Caco-2 (cell line): ENCODE measurements at regions not wholly inside any gene's neighbourhood (a gene's known extent, or its start where the extent isn't known, plus 50 kb on each side); places are given as distances from the start of the nearest gene placed in this dataset.
"Not testable (repeated sequence)": the region's sequence is repeated elsewhere in the genome, so short reads cannot be mapped to it uniquely, and the experiment has no call there.

Experiments
- BruUV-seq: library from RNA; stranded (reverse); fragments of 400-500 nt; replicated peaks from 2 replicates; lab custom pipeline; 2021; lab: Mats Ljungman, UMichigan
- CTCF ChIA-PET: fragments of 300-600 bp; sonication (Branson Sonifier 250); formaldehyde crosslinking; loops from one replicate; lab custom pipeline; 2022; ENCODE audit warnings: antibody characterized with exemption; lab: Charles Lee
- POLR2A ChIA-PET: fragments of 300-600 bp; sonication (Branson Sonifier 250); formaldehyde crosslinking; loops from one replicate; lab custom pipeline; 2022; ENCODE audit warnings: antibody characterized with exemption; lab: Charles Lee
- DNase-seq, 2 experiments: peaks; one replicate each; pipeline versions ENCODE4 v3.0.0 to v3.0.0-alpha.2; 2020 to 2022
- H3K27me3 ChIP-seq: replicated peaks from 2 replicates; pipeline ENCODE4 v1.6.0; 2011; ENCODE audit warnings: low read length; ENCODE audit not compliant: control insufficient read depth, insufficient read depth
- H3K36me3 ChIP-seq: 2 replicates; pipeline ENCODE4 v1.5.1; 2011; ENCODE audit warnings: low read length; ENCODE audit not compliant: control insufficient read depth, insufficient read depth
- H3K4me1 ChIP-seq: fragments of 250-450 bp; sonication (Bioruptor Pico); 2 replicates; pipeline ENCODE4 v1.5.1; 2020; ENCODE audit warnings: mild to moderate bottlenecking
- H3K4me3 ChIP-seq: 2 replicates; pipeline ENCODE4 v1.5.1; 2011; ENCODE audit warnings: low read depth, mild to moderate bottlenecking, control low read depth, low read length
- H3K9me3 ChIP-seq: fragments of 250-450 bp; sonication (Bioruptor Pico); 2 replicates; pipeline ENCODE4 v1.5.1; 2020; ENCODE audit warnings: mild to moderate bottlenecking, moderate library complexity
- H3K27ac Mint-ChIP-seq: one replicate; pipeline ENCODE4 v1.8.0; 2022; ENCODE audit warnings: mixed read lengths; ENCODE audit not compliant: unreplicated experiment
- H3K27me3 Mint-ChIP-seq: one replicate; pipeline ENCODE4 v1.8.0; 2022; ENCODE audit warnings: mixed read lengths; ENCODE audit not compliant: insufficient read depth, unreplicated experiment
- H3K36me3 Mint-ChIP-seq: one replicate; pipeline ENCODE4 v1.8.0; 2022; ENCODE audit warnings: mild to moderate bottlenecking, mixed read lengths; ENCODE audit not compliant: insufficient read depth, unreplicated experiment
- H3K4me1 Mint-ChIP-seq: one replicate; pipeline ENCODE4 v1.8.0; 2022; ENCODE audit warnings: low read depth, mixed read lengths; ENCODE audit not compliant: unreplicated experiment
- H3K4me3 Mint-ChIP-seq: one replicate; pipeline ENCODE4 v1.8.0; 2022; ENCODE audit warnings: mild to moderate bottlenecking, moderate library complexity, mixed read lengths; ENCODE audit not compliant: unreplicated experiment
- H3K9me3 Mint-ChIP-seq: one replicate; pipeline ENCODE4 v1.8.0; 2022; ENCODE audit warnings: mixed read lengths; ENCODE audit not compliant: unreplicated experiment
- CTCF ChIP-seq, 2 experiments: fragments of 200-600 bp in 1 of 2; IDR thresholded peaks; 1 replicate in 1 of 2; 2 replicates in 1 of 2; pipeline versions ENCODE4 v1.5.1 to v1.8.0; 2011 to 2022; ENCODE audit warnings: antibody characterized with exemption in 1 of 2, control low read depth in 1 of 2, inconsistent platforms in 1 of 2, low read depth in 1 of 2, low read length in 1 of 2, mild to moderate bottlenecking in 1 of 2, moderate library complexity in 1 of 2; ENCODE audit not compliant: insufficient read depth in 1 of 2, severe bottlenecking in 1 of 2, unreplicated experiment in 1 of 2
- intact Hi-C: fragments of 100-400 bp; cut with micrococcal nuclease; formaldehyde crosslinking; loops from one replicate; pipeline ENCODE4 v1.10.0; 2022; ENCODE audit not compliant: unreplicated experiment

GRCh38 chr12:131434208-131435125, 276.4 kb upstream of the SFSWAP start:
- no peak for TF ChIP-seq CTCF (IDR thresholded peaks at IDR 0.05; ENCODE audit: insufficient read depth in 1 of 2, low read depth in 1 of 2, low read length in 1 of 2, severe bottlenecking in 1 of 2, unreplicated experiment in 1 of 2)
- no TSS peak for BruUV-seq
- no peaks in the 10 kb centered on the region for H3K9me3 Mint-ChIP-seq
- Histone ChIP-seq H3K27me3 (no peaks in the 10 kb centered on the region), H3K4me3 (no peak overlapping the region), H3K4me1 (no peaks in the 10 kb centered on the region), H3K9me3 (no peaks in the 10 kb centered on the region), H3K36me3 (no peaks in the 10 kb centered on the region)
- H3K4me1 Mint-ChIP-seq = no peaks in the 10 kb centered on the region
- ChIA-PET CTCF (no interaction called here), POLR2A (no interaction called here)
- no peaks in the 10 kb centered on the region for H3K36me3 Mint-ChIP-seq
- intact Hi-C loops = no loop called here
- no peaks in the 10 kb centered on the region for H3K27me3 Mint-ChIP-seq
- no peak for DNase-seq
- no peak overlapping the region for H3K27ac Mint-ChIP-seq
- H3K4me3 Mint-ChIP-seq = no peak overlapping the region

DNA sequence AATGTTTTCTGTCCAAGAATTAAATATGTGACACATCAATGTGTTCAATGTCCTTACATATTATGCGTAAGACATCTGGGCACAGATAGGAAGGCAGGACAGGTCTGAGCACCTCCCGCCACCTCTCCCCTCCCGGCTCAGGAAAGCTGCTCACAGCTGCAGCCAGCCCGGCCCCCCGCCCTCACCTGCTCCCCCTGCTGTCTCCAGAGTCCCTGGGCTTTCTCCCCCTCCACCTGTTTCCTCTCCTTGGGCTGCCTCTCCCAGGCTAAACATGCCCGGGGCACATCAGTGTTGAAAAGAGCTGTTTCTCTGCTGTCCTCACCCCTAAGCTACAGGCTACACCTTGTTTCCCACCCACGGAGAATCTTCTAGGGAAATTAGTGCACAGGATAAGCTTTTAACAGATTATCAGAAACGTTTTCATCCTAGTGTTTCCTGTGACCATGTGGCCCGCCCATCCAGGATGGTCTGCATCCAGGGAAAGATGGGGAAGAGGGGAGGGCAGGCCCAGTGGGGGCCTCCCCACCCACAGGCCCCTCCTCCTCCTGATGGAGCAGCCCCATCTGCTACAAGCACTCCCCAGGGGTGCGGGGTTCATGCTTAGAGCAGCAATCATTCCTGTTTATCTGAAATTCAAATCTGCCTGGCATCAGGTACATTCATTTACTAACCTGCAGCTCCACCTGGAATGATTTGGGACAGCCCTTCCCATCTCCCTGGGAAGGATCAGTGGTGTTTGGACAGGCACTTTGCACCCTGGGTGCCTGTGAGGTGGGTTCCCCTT, 273.8 kb upstream of the SFSWAP start:
- Mint-ChIP-seq H3K36me3 (no peaks in the 10 kb centered on the region), H3K9me3 (no peaks in the 10 kb centered on the region), H3K27ac (no peak overlapping the region), H3K4me3 (no peak overlapping the region), H3K27me3 (no peaks in the 10 kb centered on the region), H3K4me1 (no peaks in the 10 kb centered on the region)
- ChIA-PET CTCF (no interaction called here), POLR2A (no interaction called here)
- DNase-seq = no peak
- Histone ChIP-seq H3K4me3 (no peak overlapping the region), H3K27me3 (no peaks in the 10 kb centered on the region), H3K9me3 (no peaks in the 10 kb centered on the region), H3K4me1 (no peaks in the 10 kb centered on the region), H3K36me3 (no peaks in the 10 kb centered on the region)
- no peak for TF ChIP-seq CTCF (IDR thresholded peaks at IDR 0.05; ENCODE audit: insufficient read depth in 1 of 2, low read depth in 1 of 2, low read length in 1 of 2, severe bottlenecking in 1 of 2, unreplicated experiment in 1 of 2)
- intact Hi-C loops = no loop called here
- no TSS peak for BruUV-seq

- Mint-ChIP-seq H3K36me3 (no peaks in the 10 kb centered on the region), H3K4me3 (no peak overlapping the region)
- BruUV-seq = no TSS peak
Observed at GRCh38 chr12:131437706-131438492, 273.0 kb upstream of the SFSWAP start.

DNA sequence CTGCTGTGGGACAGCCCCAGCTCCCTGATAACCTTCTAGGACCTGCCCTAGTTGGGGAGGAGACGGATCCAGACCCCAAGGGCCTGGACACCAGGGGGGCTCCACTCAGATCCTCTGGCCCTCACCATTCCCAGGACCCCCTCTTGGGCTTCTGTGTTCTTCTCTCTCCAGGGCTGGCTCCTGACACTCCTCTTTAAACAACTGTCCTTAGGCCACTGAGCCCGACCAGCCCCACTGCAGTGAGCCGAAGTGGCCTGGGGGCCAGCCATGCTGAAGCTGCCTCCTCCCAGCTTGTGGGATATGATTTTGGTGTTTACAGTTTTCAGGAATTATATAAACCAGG, 272.4 kb upstream of the SFSWAP start:
- CTCF ChIA-PET, POLR2A ChIA-PET, H3K27ac Mint-ChIP-seq: not testable (repeated sequence)

More at GRCh38 chr12:131437706-131438492, 273.0 kb upstream of the SFSWAP start:
- Histone ChIP-seq H3K4me1 (no peaks in the 10 kb centered on the region), H3K9me3 (no peaks in the 10 kb centered on the region), H3K4me3 (no peak overlapping the region), H3K27me3 (no peaks in the 10 kb centered on the region), H3K36me3 (no peaks in the 10 kb centered on the region)
- ChIA-PET POLR2A (no interaction called here), CTCF (no interaction called here)
- no peak for TF ChIP-seq CTCF (IDR thresholded peaks at IDR 0.05; ENCODE audit: insufficient read depth in 1 of 2, low read depth in 1 of 2, low read length in 1 of 2, severe bottlenecking in 1 of 2, unreplicated experiment in 1 of 2)
- peaks cover 3% of the 10 kb centered on the region for H3K27me3 Mint-ChIP-seq
- H3K4me1 Mint-ChIP-seq = no peaks in the 10 kb centered on the region
- DNase-seq = no peak
- no peaks in the 10 kb centered on the region for H3K9me3 Mint-ChIP-seq
- intact Hi-C loops = no loop called here
- H3K27ac Mint-ChIP-seq = no peak overlapping the region

More for the DNA sequence above, 272.4 kb upstream of the SFSWAP start:
- H3K4me3 ChIP-seq, H3K9me3 ChIP-seq, H3K36me3 ChIP-seq, H3K36me3 Mint-ChIP-seq, H3K9me3 Mint-ChIP-seq, H3K4me3 Mint-ChIP-seq, H3K27me3 ChIP-seq, H3K4me1 ChIP-seq, H3K27me3 Mint-ChIP-seq, H3K4me1 Mint-ChIP-seq, intact Hi-C loops, DNase-seq, BruUV-seq: not testable (repeated sequence)
